Naive thymus-derived CD4-positive, alpha-beta T cell (primary cell): ENCODE measurements at regions not wholly inside any gene's neighbourhood (a gene's known extent, or its start where the extent isn't known, plus 50 kb on each side); places are given as distances from the start of the nearest gene placed in this dataset.
A peak's percentile ranks its signal among the peaks of the same experiment; 100 is the strongest.

Experiments used
- ATAC-seq: fragments of 150-1000 bp; cut with Tn5 transposase; 2 replicates; pipeline ENCODE4 v1.10.0; 2021; ENCODE audit warnings: mild to moderate bottlenecking, moderate library complexity
- CTCF ChIA-PET: fragments of 350-600 bp; sonication (Branson Sonifier 250); formaldehyde crosslinking; loops from one replicate; lab custom pipeline; 2021; ENCODE audit warnings: antibody characterized with exemption; lab: Charles Lee
- POLR2A ChIA-PET: fragments of 350-600 bp; sonication (Branson Sonifier 250); formaldehyde crosslinking; loops from one replicate; lab custom pipeline; 2021; ENCODE audit warnings: antibody characterized with exemption, inconsistent platforms; lab: Charles Lee
- DNase-seq, 9 donors: peaks; one replicate each; pipeline versions ENCODE4 v3.0.0 to v3.0.0-alpha.2; 2020 to 2022; ENCODE audit warnings: mixed read lengths in 1 of 9
- H3K27ac ChIP-seq: one replicate; pipeline ENCODE4 v1.7.0; 2013; ENCODE audit warnings: mild to moderate bottlenecking, low read depth, low read length, moderate library complexity
- H3K27me3 ChIP-seq, 2 donors: one replicate each; pipeline ENCODE4 v1.7.0; 2013; ENCODE audit warnings: low read length in 2 of 2, mild to moderate bottlenecking in 2 of 2, moderate library complexity in 2 of 2; ENCODE audit not compliant: control insufficient read depth in 2 of 2, insufficient read depth in 2 of 2
- H3K36me3 ChIP-seq, 3 experiments: 1 replicate in 2 of 3; 2 replicates in 1 of 3; pipeline ENCODE4 v1.7.0; 2013; ENCODE audit warnings: low read length in 3 of 3, mild to moderate bottlenecking in 3 of 3, moderate library complexity in 1 of 3; ENCODE audit not compliant: insufficient read depth in 3 of 3, control insufficient read depth in 2 of 3
- H3K4me1 ChIP-seq, 2 donors: one replicate each; pipeline ENCODE4 v1.7.0; 2013; ENCODE audit warnings: low read length in 2 of 2, mild to moderate bottlenecking in 2 of 2, moderate library complexity in 1 of 2; ENCODE audit not compliant: control insufficient read depth in 2 of 2, insufficient read depth in 2 of 2
- H3K4me3 ChIP-seq: 2 replicates; pipeline ENCODE4 v1.7.0; 2013; ENCODE audit warnings: mild to moderate bottlenecking, low read length
- H3K9me3 ChIP-seq, 3 experiments: 1 replicate in 2 of 3; 2 replicates in 1 of 3; pipeline ENCODE4 v1.7.0; 2013; ENCODE audit warnings: low read length in 3 of 3; ENCODE audit not compliant: control insufficient read depth in 2 of 3
- H3K27ac Mint-ChIP-seq, 9 donors: one replicate each; pipeline ENCODE4 v1.8.0; 2020 to 2022; ENCODE audit warnings: mixed read lengths in 9 of 9, mild to moderate bottlenecking in 8 of 9, moderate library complexity in 5 of 9, inconsistent platforms in 2 of 9
- H3K27me3 Mint-ChIP-seq, 5 donors: one replicate each; pipeline ENCODE4 v1.8.0; 2021 to 2022; ENCODE audit warnings: mixed read lengths in 5 of 5, mild to moderate bottlenecking in 1 of 5
- H3K36me3 Mint-ChIP-seq, 5 donors: one replicate each; pipeline ENCODE4 v1.8.0; 2020 to 2022; ENCODE audit warnings: mixed read lengths in 5 of 5, mild to moderate bottlenecking in 3 of 5, inconsistent platforms in 1 of 5
- H3K4me1 Mint-ChIP-seq, 7 donors: one replicate each; pipeline ENCODE4 v1.8.0; 2020 to 2022; ENCODE audit warnings: mixed read lengths in 7 of 7, mild to moderate bottlenecking in 3 of 7, inconsistent platforms in 1 of 7
- H3K4me3 Mint-ChIP-seq, 10 donors: one replicate each; pipeline ENCODE4 v1.8.0; 2020 to 2022; ENCODE audit warnings: mild to moderate bottlenecking in 10 of 10, mixed read lengths in 10 of 10, moderate library complexity in 6 of 10, inconsistent platforms in 2 of 10
- H3K9me3 Mint-ChIP-seq, 11 donors: one replicate each; pipeline ENCODE4 v1.8.0; 2020 to 2022; ENCODE audit warnings: mixed read lengths in 11 of 11, mild to moderate bottlenecking in 4 of 11, inconsistent platforms in 1 of 11, moderate library complexity in 1 of 11
- intact Hi-C, 2 donors: fragments of 100-400 bp; cut with micrococcal nuclease; formaldehyde crosslinking; loops; one replicate each; pipeline ENCODE4 v1.15.1; 2023

GRCh38 chr4:38539501-38539900 lies 124.5 kb upstream of the KLF3 start:
- Histone ChIP-seq H3K4me3 (no peak overlapping the region), H3K4me1 (no peaks in the 10 kb centered on the region), H3K9me3 (no peaks in the 10 kb centered on the region), H3K36me3 (no peaks in the 10 kb centered on the region), H3K27ac (no peak overlapping the region), H3K27me3 (no peaks in the 10 kb centered on the region)
- peaks cover 0 to 38% (median 0%) of the 10 kb centered on the region in 5 donors for H3K27me3 Mint-ChIP-seq
- CTCF ChIA-PET: no interaction called here
- no peak overlapping the region for H3K4me3 Mint-ChIP-seq
- no peaks in the 10 kb centered on the region for H3K36me3 Mint-ChIP-seq
- POLR2A ChIA-PET: interaction anchor here (1.3 to 2.0 kb wide), 2 partner anchors 25 to 127 kb away, joined by 3 to 5 read pairs; no protein-coding TSS in a partner anchor
- intact Hi-C loops: loop anchor here in 1 of 2 donors (5.0 kb wide), 1 partner anchor 33 kb away; no protein-coding TSS in a partner anchor
- H3K4me1 Mint-ChIP-seq: peaks cover 0 to 9% (median 4%) of the 10 kb centered on the region in 7 donors
- no peaks in the 10 kb centered on the region for H3K9me3 Mint-ChIP-seq
- no peak for DNase-seq
- peak overlapping the region in 1 of 9 donors; percentile 59 for H3K27ac Mint-ChIP-seq
- ATAC-seq: no peak

- no peaks in the 10 kb centered on the region for H3K36me3 ChIP-seq
- H3K9me3 ChIP-seq: no peaks in the 10 kb centered on the region
- Mint-ChIP-seq H3K4me1 (peaks cover 0 to 9% (median 0%) of the 10 kb centered on the region in 7 donors), H3K36me3 (peaks cover 0 to 8% (median 0%) of the 10 kb centered on the region in 5 donors), H3K4me3 (no peak overlapping the region), H3K27me3 (peaks cover 0 to 45% (median 0%) of the 10 kb centered on the region in 5 donors), H3K9me3 (peaks cover 0 to 5% (median 0%) of the 10 kb centered on the region in 11 donors), H3K27ac (no peak overlapping the region)
- H3K4me3 ChIP-seq: no peak overlapping the region
- intact Hi-C loops: no loop called here
- ChIA-PET POLR2A (no interaction called here), CTCF (no interaction called here)
- H3K4me1 ChIP-seq: no peaks in the 10 kb centered on the region
- ATAC-seq (no peak), DNase-seq (no peak)
- H3K27me3 ChIP-seq: peaks cover 0 to 4% of the 10 kb centered on the region in 2 donors
- H3K27ac ChIP-seq: no peak overlapping the region
Observed at GRCh38 chr4:38547052-38547451, 116.9 kb upstream of the KLF3 start.

- POLR2A ChIA-PET: no interaction called here
- no peak overlapping the region for H3K4me3 Mint-ChIP-seq
- intact Hi-C loops: no loop called here
Observed at GRCh38 chr4:38548256-38548655, 115.7 kb upstream of the KLF3 start.

GRCh38 chr4:38559374-38559773 lies 104.6 kb upstream of the KLF3 start:
- Mint-ChIP-seq H3K4me3 (no peak overlapping the region), H3K36me3 (peaks cover 0 to 6% (median 0%) of the 10 kb centered on the region in 5 donors), H3K4me1 (peaks cover 8 to 31% (median 20%) of the 10 kb centered on the region in 7 donors), H3K9me3 (peaks cover 0 to 13% (median 7%) of the 10 kb centered on the region in 11 donors), H3K27me3 (peaks cover 0 to 53% (median 0%) of the 10 kb centered on the region in 5 donors), H3K27ac (peak overlapping the region in 1 of 9 donors; percentile 21)
- no peaks in the 10 kb centered on the region for H3K4me1 ChIP-seq
- intact Hi-C loops: no loop called here
- H3K36me3 ChIP-seq: no peaks in the 10 kb centered on the region
- no peaks in the 10 kb centered on the region for H3K9me3 ChIP-seq
- no peak for ATAC-seq
- ChIA-PET CTCF (no interaction called here), POLR2A (no interaction called here)
- DNase-seq: no peak
- H3K27ac ChIP-seq: no peak overlapping the region
- H3K27me3 ChIP-seq: no peaks in the 10 kb centered on the region
- no peak overlapping the region for H3K4me3 ChIP-seq

More at GRCh38 chr4:38548256-38548655, 115.7 kb upstream of the KLF3 start:
- Mint-ChIP-seq H3K9me3 (peaks cover 0 to 5% (median 0%) of the 10 kb centered on the region in 11 donors), H3K36me3 (peaks cover 0 to 8% (median 0%) of the 10 kb centered on the region in 5 donors), H3K27me3 (peaks cover 0 to 42% (median 0%) of the 10 kb centered on the region in 5 donors), H3K27ac (no peak overlapping the region), H3K4me1 (peaks cover 0 to under 1% (median 0%) of the 10 kb centered on the region in 7 donors)
- DNase-seq (no peak), ATAC-seq (no peak)
- CTCF ChIA-PET: no interaction called here
- no peak overlapping the region for H3K4me3 ChIP-seq
- H3K36me3 ChIP-seq: no peaks in the 10 kb centered on the region
- H3K27me3 ChIP-seq: peaks cover 0 to 4% of the 10 kb centered on the region in 2 donors
- no peak overlapping the region for H3K27ac ChIP-seq
- H3K4me1 ChIP-seq: no peaks in the 10 kb centered on the region
- H3K9me3 ChIP-seq: no peaks in the 10 kb centered on the region

- H3K27me3 Mint-ChIP-seq: peaks cover 0 to 46% (median 0%) of the 10 kb centered on the region in 5 donors
- Histone ChIP-seq H3K4me1 (no peaks in the 10 kb centered on the region), H3K27ac (no peak overlapping the region), H3K27me3 (no peaks in the 10 kb centered on the region), H3K4me3 (no peak overlapping the region), H3K36me3 (no peaks in the 10 kb centered on the region), H3K9me3 (no peaks in the 10 kb centered on the region)
- intact Hi-C loops: no loop called here
- H3K36me3 Mint-ChIP-seq: peaks cover 0 to 6% (median 0%) of the 10 kb centered on the region in 5 donors
- ATAC-seq (no peak), DNase-seq (no peak)
- ChIA-PET POLR2A (interaction anchor here (1.0 kb wide), 1 partner anchor 8 kb away, joined by 3 read pairs; no protein-coding TSS in a partner anchor), CTCF (no interaction called here)
- peaks cover 8 to 31% (median 20%) of the 10 kb centered on the region in 7 donors for H3K4me1 Mint-ChIP-seq
- no peak overlapping the region for H3K4me3 Mint-ChIP-seq
- peaks cover 0 to 11% (median 4%) of the 10 kb centered on the region in 11 donors for H3K9me3 Mint-ChIP-seq
- peak overlapping the region in 1 of 9 donors; percentile 9 for H3K27ac Mint-ChIP-seq
Observed at GRCh38 chr4:38560340-38560739, 103.7 kb upstream of the KLF3 start.

GRCh38 chr4:38560768-38561558 lies 103.0 kb upstream of the KLF3 start:
- intact Hi-C loops: no loop called here
- POLR2A ChIA-PET: interaction anchor here (1.0 kb wide), 2 partner anchors 8 to 234 kb away, joined by 3 read pairs; no protein-coding TSS in a partner anchor
- no peak overlapping the region for H3K27ac ChIP-seq
- H3K27me3 Mint-ChIP-seq: peaks cover 0 to 43% (median 0%) of the 10 kb centered on the region in 5 donors
- H3K4me1 ChIP-seq: no peaks in the 10 kb centered on the region
- peak overlapping the region in 1 of 10 donors; percentile 15 for H3K4me3 Mint-ChIP-seq
- peak overlapping the region in 2 of 9 donors; percentile 23 to 32 for H3K27ac Mint-ChIP-seq
- H3K27me3 ChIP-seq: no peaks in the 10 kb centered on the region
- H3K9me3 Mint-ChIP-seq: peaks cover 0 to 5% (median 1%) of the 10 kb centered on the region in 11 donors
- peaks cover 8 to 31% (median 20%) of the 10 kb centered on the region in 7 donors for H3K4me1 Mint-ChIP-seq
- H3K36me3 ChIP-seq: no peaks in the 10 kb centered on the region
- DNase-seq: peak in 5 of 9 donors; percentile 1 to 43 (median 16)
- no peak overlapping the region for H3K4me3 ChIP-seq
- ATAC-seq: no peak
- H3K9me3 ChIP-seq: no peaks in the 10 kb centered on the region
- CTCF ChIA-PET: interaction anchor here (0.9 kb wide), 1 partner anchor 114 kb away, joined by 3 read pairs; no protein-coding TSS in a partner anchor
- H3K36me3 Mint-ChIP-seq: peaks cover 0 to 1% (median 0%) of the 10 kb centered on the region in 5 donors
